ENCODE measurements at regions not wholly inside any gene's neighbourhood (a gene's known extent, or its start where the extent isn't known, plus 50 kb on each side); places are given as distances from the start of the nearest gene placed in this dataset.

GRCh38 chrX:88903989-88904718 is 157.1 kb downstream of the CPXCR1 start:
- TF ChIP-seq CTCF (IDR thresholded peaks at IDR 0.05; ENCODE audit: extremely low read depth in 1 of 2, insufficient read depth in 1 of 2, low read depth in 1 of 2, low read length in 2 of 2) (no peak), POLR2A (IDR thresholded peaks at IDR 0.05; ENCODE audit: low read depth, low read length) (no peak), POLR2AphosphoS5 (IDR thresholded peaks at IDR 0.05; ENCODE audit: insufficient read depth, low read depth, low read length) (no peak), EZH2 (IDR thresholded peaks at IDR 0.05; ENCODE audit: borderline replicate concordance, low read depth, low read length, severe bottlenecking) (no peak), JUN (IDR thresholded peaks at IDR 0.05; ENCODE audit: borderline replicate concordance, insufficient read depth, insufficient read length, low read depth) (no peak), MYC (IDR thresholded peaks at IDR 0.05; ENCODE audit: low read depth, low read length) (no peak)
- TF ChIP-seq, protein P1, sequence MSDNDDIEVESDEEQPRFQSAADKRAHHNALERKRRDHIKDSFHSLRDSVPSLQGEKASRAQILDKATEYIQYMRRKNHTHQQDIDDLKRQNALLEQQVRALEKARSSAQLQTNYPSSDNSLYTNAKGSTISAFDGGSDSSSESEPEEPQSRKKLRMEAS (IDR thresholded peaks at IDR 0.05; ENCODE audit: insufficient read depth, insufficient read length): no peak
